ENCODE measurements at regions not wholly inside any gene's neighbourhood (a gene's known extent, or its start where the extent isn't known, plus 50 kb on each side); places are given as distances from the start of the nearest gene placed in this dataset.

- no peak for TF ChIP-seq POU5F1 (IDR thresholded peaks at IDR 0.05; ENCODE audit: low read depth, low read length)
- no peak for TF ChIP-seq GABPA (IDR thresholded peaks at IDR 0.05; ENCODE audit: borderline replicate concordance, insufficient read depth, low read length)
These were observed 211.7 kb downstream of the LMBRD1 start (continued) for GRCh38 chr6:69584913-69585729.
